Gastrocnemius medialis (tissue), 4 donors: ENCODE measurements at regions not wholly inside any gene's neighbourhood (a gene's known extent, or its start where the extent isn't known, plus 50 kb on each side); places are given as distances from the start of the nearest gene placed in this dataset.

Source experiments
- ATAC-seq, 2 donors: fragments of 150-250 bp; one replicate each; pipeline ENCODE4 v1.9.1; 2016
- DNase-seq, 2 donors: peaks; one replicate each; pipeline ENCODE4 v3.0.0-alpha.2; 2019
- H3K27ac ChIP-seq, 4 donors: fragments of 200-600 bp; sonication (generic); 1 replicate in 1 of 4; 2 replicates in 3 of 4; pipeline ENCODE4 v1.5.1; 2016 to 2018; ENCODE audit warnings: mild to moderate bottlenecking in 2 of 4, moderate library complexity in 1 of 4
- H3K27me3 ChIP-seq, 3 donors: fragments of 200-600 bp; sonication (generic) in 2 of 3; 1 replicate in 1 of 3; 2 replicates in 2 of 3; pipeline versions ENCODE4 v1.5.1 to v1.6.0; 2016 to 2019; ENCODE audit warnings: mild to moderate bottlenecking in 1 of 3, moderate library complexity in 1 of 3
- H3K36me3 ChIP-seq, 2 donors: fragments of 200-600 bp; sonication (generic) in 1 of 2; one replicate each; pipeline ENCODE4 v1.5.1; 2017 to 2018
- H3K4me1 ChIP-seq, 2 donors: fragments of 200-600 bp; sonication (generic) in 1 of 2; one replicate each; pipeline ENCODE4 v1.5.1; 2016 to 2017; ENCODE audit warnings: mild to moderate bottlenecking in 2 of 2
- H3K4me3 ChIP-seq, 4 donors: fragments of 200-600 bp; sonication (generic) in 3 of 4; 1 replicate in 1 of 4; 2 replicates in 3 of 4; pipeline ENCODE4 v1.5.1; 2016 to 2019; ENCODE audit warnings: mild to moderate bottlenecking in 2 of 4
- H3K9me3 ChIP-seq, 3 donors: fragments of 200-600 bp; sonication (generic) in 2 of 3; 1 replicate in 1 of 3; 2 replicates in 2 of 3; pipeline ENCODE4 v1.5.1; 2016 to 2019
- CTCF ChIP-seq, 5 experiments: fragments of 450-650 bp in 3 of 5; fragments of 200-600 bp in 2 of 5; sonication (generic) in 2 of 5; IDR thresholded peaks in 4 of 5; conservative IDR thresholded peaks in 1 of 5; 1 replicate in 4 of 5; 2 replicates in 1 of 5; pipeline ENCODE4 v1.5.1; 2016 to 2019; ENCODE audit warnings: antibody characterized with exemption in 5 of 5, mild to moderate bottlenecking in 3 of 5, moderate library complexity in 3 of 5
- POLR2A ChIP-seq, 2 donors: fragments of 450-650 bp; IDR thresholded peaks; one replicate each; pipeline ENCODE4 v1.6.1; 2017; ENCODE audit warnings: antibody characterized with exemption in 2 of 2, mild to moderate bottlenecking in 2 of 2, moderate library complexity in 2 of 2
- in situ Hi-C, 4 donors: fragments of 200-750 bp; cut with MboI; loops; one replicate each; pipeline versions ENCODE4 v1.15.0 to v1.8.0; 2017; ENCODE audit warnings: low sequenced_read_pairs in 4 of 4
- intact Hi-C: fragments of 100-400 bp; cut with DNase I; formaldehyde crosslinking; loops from one replicate; pipeline ENCODE4 v1.15.1; 2023; ENCODE audit warnings: low total_unique reads

- H3K27me3 ChIP-seq: no peaks in the 10 kb centered on the region
- TF ChIP-seq POLR2A (IDR thresholded peaks at IDR 0.05): no peak
- TF ChIP-seq CTCF (IDR thresholded peaks at IDR 0.05 in 4 of 5, conservative IDR thresholded peaks at IDR 0.05 in 1 of 5): no peak
- DNase-seq (no peak), ATAC-seq (no peak)
- H3K9me3 ChIP-seq: no peaks in the 10 kb centered on the region
- in situ Hi-C loops (loop anchor here in 1 of 4 donors (10.0 kb wide), 1 partner anchor 55 kb away; no protein-coding TSS in a partner anchor), intact Hi-C loops (no loop called here)
- H3K4me3 ChIP-seq: no peak overlapping the region
- no peaks in the 10 kb centered on the region for H3K36me3 ChIP-seq
- H3K27ac ChIP-seq: no peak overlapping the region
- H3K4me1 ChIP-seq: no peaks in the 10 kb centered on the region
Observed at GRCh38 chr18:73950116-73950700, 197.4 kb downstream of the FBXO15 start.

- Histone ChIP-seq H3K4me1 (no peaks in the 10 kb centered on the region), H3K36me3 (no peaks in the 10 kb centered on the region), H3K9me3 (no peaks in the 10 kb centered on the region), H3K4me3 (no peak overlapping the region), H3K27ac (no peak overlapping the region), H3K27me3 (no peaks in the 10 kb centered on the region)
- DNase-seq (no peak), ATAC-seq (no peak)
- intact Hi-C loops (no loop called here), in situ Hi-C loops (no loop called here)
- TF ChIP-seq CTCF (IDR thresholded peaks at IDR 0.05 in 4 of 5, conservative IDR thresholded peaks at IDR 0.05 in 1 of 5): no peak
- no peak for TF ChIP-seq POLR2A (IDR thresholded peaks at IDR 0.05)
Observed at GRCh38 chr18:73948497-73948896, 199.1 kb downstream of the FBXO15 start.

GRCh38 chr18:73948084-73948483 lies 199.6 kb downstream of the FBXO15 start:
- no peak for DNase-seq
- intact Hi-C loops: no loop called here
- no peak for ATAC-seq
- Histone ChIP-seq H3K27ac (no peak overlapping the region), H3K9me3 (no peaks in the 10 kb centered on the region), H3K36me3 (no peaks in the 10 kb centered on the region), H3K4me3 (no peak overlapping the region), H3K4me1 (no peaks in the 10 kb centered on the region), H3K27me3 (no peaks in the 10 kb centered on the region)
- TF ChIP-seq CTCF (IDR thresholded peaks at IDR 0.05 in 4 of 5, conservative IDR thresholded peaks at IDR 0.05 in 1 of 5) (no peak), POLR2A (IDR thresholded peaks at IDR 0.05) (no peak)
- in situ Hi-C loops: no loop called here

- no peak for DNase-seq
- Histone ChIP-seq H3K4me3 (no peak overlapping the region), H3K27me3 (no peaks in the 10 kb centered on the region), H3K4me1 (no peaks in the 10 kb centered on the region), H3K36me3 (no peaks in the 10 kb centered on the region), H3K27ac (no peak overlapping the region), H3K9me3 (no peaks in the 10 kb centered on the region)
- TF ChIP-seq CTCF (IDR thresholded peaks at IDR 0.05 in 4 of 5, conservative IDR thresholded peaks at IDR 0.05 in 1 of 5): no peak
- intact Hi-C loops: no loop called here
- in situ Hi-C loops: no loop called here
- ATAC-seq: no peak
Observed at GRCh38 chr18:73947180-73947921, 200.3 kb downstream of the FBXO15 start.
